Cardiac muscle cell (in vitro differentiated cells and primary cell): ENCODE measurements at regions not wholly inside any gene's neighbourhood (a gene's known extent, or its start where the extent isn't known, plus 50 kb on each side); places are given as distances from the start of the nearest gene placed in this dataset.

Experiments used
- DNase-seq, 2 donors: peaks; one replicate each; pipeline versions ENCODE4 v3.0.0 to v3.0.0-alpha.2; 2010 to 2017; ENCODE audit warnings: low read depth in 1 of 2, low spot score in 1 of 2
- H3K27ac ChIP-seq: fragments of 200-600 bp; sonication (generic); 2 replicates; pipeline ENCODE4 v1.5.1; 2016
- H3K27me3 ChIP-seq: fragments of 200-600 bp; sonication (generic); 2 replicates; pipeline ENCODE4 v1.6.0; 2016; ENCODE audit warnings: control low read depth
- H3K36me3 ChIP-seq: fragments of 200-600 bp; sonication (generic); 2 replicates; pipeline ENCODE4 v1.5.1; 2016; ENCODE audit warnings: control low read depth
- H3K4me1 ChIP-seq: fragments of 200-600 bp; sonication (generic); 2 replicates; pipeline ENCODE4 v1.8.1; 2017; ENCODE audit warnings: low read depth, mild to moderate bottlenecking, mixed run types
- H3K4me3 ChIP-seq: fragments of 200-600 bp; sonication (generic); 2 replicates; pipeline ENCODE4 v1.5.1; 2016; ENCODE audit warnings: mild to moderate bottlenecking
- H3K9me3 ChIP-seq: fragments of 200-600 bp; sonication (generic); 2 replicates; pipeline ENCODE4 v1.5.1; 2017; ENCODE audit warnings: low read depth, mild to moderate bottlenecking, control low read depth
- TF ChIP-seq, protein P1 (sequence below): IDR thresholded peaks from 2 replicates; pipeline ENCODE4 v1.5.1; 2012; ENCODE audit warnings: low read depth, mild to moderate bottlenecking, low read length

DNA sequence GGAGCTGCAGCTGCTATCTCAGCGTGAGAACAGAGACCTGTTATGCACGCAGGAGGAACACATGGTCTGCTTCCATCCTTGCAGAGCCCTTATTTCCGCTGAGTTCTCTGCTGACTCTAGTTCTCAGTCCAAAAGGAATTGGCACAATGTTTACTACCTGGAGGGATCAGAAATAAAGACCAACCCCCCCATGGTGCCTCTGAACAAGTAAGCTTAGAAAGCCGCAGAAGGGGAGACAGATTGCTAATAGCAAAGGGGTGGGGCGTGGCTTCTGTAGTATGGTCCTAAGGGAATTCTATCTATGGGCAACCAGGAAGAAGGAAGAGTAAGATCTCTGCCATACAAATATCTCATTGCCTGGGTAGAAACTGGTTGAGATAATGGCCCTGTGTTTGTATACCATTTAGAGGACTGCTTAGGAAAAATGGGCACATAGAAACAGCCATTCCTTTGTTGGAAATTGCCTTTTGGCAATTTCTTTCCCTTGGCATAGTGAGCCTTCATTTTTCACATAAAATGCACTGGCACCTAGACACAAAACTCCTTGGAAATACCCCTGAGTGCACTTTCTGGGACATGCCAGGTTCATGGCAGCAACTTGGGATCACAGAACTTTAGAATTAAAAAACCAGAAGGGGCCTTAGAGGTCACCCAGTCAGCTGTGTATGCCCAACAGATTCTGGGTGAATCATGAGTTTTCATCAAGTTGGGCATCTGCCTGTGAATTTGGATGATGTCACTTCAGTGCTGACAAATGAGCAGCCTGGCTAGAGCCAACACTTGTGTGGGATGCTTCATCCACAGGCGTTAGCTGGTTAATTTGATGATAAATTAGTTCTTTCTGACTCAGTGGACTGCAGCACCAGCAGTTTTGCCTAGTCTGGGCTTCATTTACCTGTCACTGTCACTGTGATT is 57.4 kb upstream of the STXBP5L start:
- Histone ChIP-seq H3K27me3 (no peaks in the 10 kb centered on the region), H3K36me3 (no peaks in the 10 kb centered on the region), H3K4me3 (no peak overlapping the region), H3K9me3 (no peaks in the 10 kb centered on the region), H3K4me1 (no peaks in the 10 kb centered on the region), H3K27ac (no peak overlapping the region)
- no peak for DNase-seq
- TF ChIP-seq, protein P1, sequence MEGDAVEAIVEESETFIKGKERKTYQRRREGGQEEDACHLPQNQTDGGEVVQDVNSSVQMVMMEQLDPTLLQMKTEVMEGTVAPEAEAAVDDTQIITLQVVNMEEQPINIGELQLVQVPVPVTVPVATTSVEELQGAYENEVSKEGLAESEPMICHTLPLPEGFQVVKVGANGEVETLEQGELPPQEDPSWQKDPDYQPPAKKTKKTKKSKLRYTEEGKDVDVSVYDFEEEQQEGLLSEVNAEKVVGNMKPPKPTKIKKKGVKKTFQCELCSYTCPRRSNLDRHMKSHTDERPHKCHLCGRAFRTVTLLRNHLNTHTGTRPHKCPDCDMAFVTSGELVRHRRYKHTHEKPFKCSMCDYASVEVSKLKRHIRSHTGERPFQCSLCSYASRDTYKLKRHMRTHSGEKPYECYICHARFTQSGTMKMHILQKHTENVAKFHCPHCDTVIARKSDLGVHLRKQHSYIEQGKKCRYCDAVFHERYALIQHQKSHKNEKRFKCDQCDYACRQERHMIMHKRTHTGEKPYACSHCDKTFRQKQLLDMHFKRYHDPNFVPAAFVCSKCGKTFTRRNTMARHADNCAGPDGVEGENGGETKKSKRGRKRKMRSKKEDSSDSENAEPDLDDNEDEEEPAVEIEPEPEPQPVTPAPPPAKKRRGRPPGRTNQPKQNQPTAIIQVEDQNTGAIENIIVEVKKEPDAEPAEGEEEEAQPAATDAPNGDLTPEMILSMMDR = no peak

DNA sequence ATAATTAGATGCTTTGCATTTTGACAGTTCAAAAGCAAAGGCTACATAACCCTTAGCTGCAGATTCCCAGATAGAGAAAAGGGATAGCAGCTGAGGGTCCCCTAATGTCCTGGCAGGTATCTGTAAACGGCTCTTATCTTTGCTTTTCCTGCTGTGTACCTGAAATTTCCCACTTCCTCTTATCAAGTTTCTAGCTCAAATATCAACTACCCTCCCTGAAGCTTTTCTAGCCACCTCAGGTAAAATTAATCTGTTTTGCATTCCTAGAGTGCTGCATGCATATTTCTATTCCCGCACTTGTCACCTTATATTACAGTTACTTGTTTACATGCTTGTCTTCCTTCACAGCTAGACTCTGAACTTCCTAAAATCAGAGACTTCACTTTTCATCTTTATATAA is 55.6 kb upstream of the STXBP5L start:
- TF ChIP-seq, protein P1 = no peak
- no peaks in the 10 kb centered on the region for H3K27me3 ChIP-seq
- no peak for DNase-seq

DNA sequence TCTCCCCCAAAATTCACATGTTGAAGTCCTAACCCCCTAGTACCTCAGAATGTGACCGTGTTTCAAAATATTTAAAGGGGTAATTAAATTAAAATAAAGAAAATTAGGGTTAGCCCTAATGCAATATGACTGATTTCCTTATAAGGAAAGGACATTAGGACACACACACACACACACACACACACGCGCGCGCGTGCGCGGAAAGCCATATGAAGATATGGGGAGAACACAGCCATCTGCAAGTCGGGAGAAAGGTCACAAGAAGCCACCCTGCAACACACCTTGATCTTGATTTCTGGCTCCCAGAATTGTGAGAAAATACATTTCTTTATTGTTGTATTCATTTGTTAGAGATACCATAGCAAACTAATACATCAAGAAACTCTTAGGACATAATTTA is 54.6 kb upstream of the STXBP5L start:
- no peaks in the 10 kb centered on the region for H3K27me3 ChIP-seq
- no peaks in the 10 kb centered on the region for H3K4me1 ChIP-seq
- H3K4me3 ChIP-seq = no peak overlapping the region
- TF ChIP-seq, protein P1 = no peak
- no peak overlapping the region for H3K27ac ChIP-seq
- no peaks in the 10 kb centered on the region for H3K9me3 ChIP-seq
- DNase-seq = no peak
- H3K36me3 ChIP-seq = no peaks in the 10 kb centered on the region

More for the DNA sequence above, 55.6 kb upstream of the STXBP5L start:
- Histone ChIP-seq H3K4me3 (no peak overlapping the region), H3K36me3 (no peaks in the 10 kb centered on the region), H3K27ac (no peak overlapping the region), H3K4me1 (no peaks in the 10 kb centered on the region), H3K9me3 (no peaks in the 10 kb centered on the region)

DNA sequence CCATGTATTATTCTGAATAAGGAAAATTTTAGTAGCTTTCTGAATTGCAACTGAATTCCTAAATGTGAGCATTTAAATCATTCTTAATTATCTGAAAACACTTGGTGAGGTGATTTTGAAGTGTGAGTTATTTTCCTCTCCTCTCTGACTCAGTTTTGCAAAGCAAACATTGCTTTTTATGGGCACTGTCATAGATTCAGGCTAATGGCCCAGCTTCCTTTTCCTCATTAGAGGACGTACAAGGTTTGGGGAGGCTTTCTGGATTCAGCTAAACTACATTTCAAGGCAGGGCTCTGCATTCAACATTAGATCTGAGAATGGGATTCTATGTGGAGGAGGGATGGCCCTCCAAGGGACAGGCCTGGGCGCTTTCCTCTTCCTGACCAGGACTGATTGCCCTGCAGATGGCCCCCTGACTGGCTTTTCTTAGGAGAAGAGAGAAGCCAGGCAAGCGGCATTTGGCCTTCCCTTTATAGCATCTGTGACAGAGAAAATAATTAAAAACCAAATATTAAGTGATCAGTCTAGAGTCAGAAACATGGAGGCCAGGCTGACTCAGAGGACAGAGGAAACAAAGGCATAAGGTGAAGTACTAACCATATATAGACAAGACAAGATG is 53.0 kb upstream of the STXBP5L start:
- no peaks in the 10 kb centered on the region for H3K4me1 ChIP-seq
- no peaks in the 10 kb centered on the region for H3K9me3 ChIP-seq
- DNase-seq = no peak
- no peak overlapping the region for H3K27ac ChIP-seq
- H3K36me3 ChIP-seq = no peaks in the 10 kb centered on the region
- TF ChIP-seq, protein P1 = no peak
- H3K4me3 ChIP-seq = no peak overlapping the region
- no peaks in the 10 kb centered on the region for H3K27me3 ChIP-seq

DNA sequence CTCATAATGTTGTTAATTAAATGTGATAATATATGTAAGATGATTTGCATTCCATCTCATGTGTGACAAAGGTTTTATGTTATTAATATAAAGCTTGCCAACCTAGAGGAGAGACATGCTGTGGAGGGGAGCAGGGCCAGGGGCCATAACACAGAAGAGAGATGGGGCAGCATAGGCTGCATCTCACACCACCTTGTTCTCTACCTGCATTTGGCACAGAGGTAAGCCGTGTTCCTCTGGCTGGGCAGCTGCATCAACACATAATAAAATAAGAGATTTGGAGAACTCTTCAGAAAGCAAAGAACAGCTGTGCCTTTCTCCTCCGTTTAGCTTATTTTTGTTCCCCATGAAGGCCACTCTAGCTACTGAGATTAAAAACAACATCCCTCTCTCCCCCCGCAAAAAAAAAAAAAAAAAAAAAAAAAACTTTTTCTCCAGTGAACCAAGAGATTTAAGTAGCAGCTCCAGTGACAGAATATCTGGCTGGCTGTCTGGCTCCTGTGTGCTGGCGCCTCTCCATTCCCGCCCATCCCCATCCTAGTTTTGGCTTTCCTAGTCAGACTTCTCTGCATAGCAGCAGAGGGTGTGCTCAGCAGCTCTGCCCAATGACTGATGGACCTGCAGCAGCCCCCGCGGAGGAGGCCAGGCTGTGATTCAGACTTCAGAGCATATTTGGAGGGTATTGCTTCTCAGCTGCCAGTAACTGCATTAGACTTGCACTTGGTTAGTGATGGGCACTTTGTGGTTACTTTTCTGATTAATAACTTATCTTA is 52.2 kb upstream of the STXBP5L start:
- peak in 1 of 2 donors; percentile 82 for DNase-seq
- TF ChIP-seq, protein P1 = no peak
- no peak overlapping the region for H3K27ac ChIP-seq
- no peaks in the 10 kb centered on the region for H3K36me3 ChIP-seq
- H3K9me3 ChIP-seq = no peaks in the 10 kb centered on the region
- no peaks in the 10 kb centered on the region for H3K4me1 ChIP-seq
- no peak overlapping the region for H3K4me3 ChIP-seq
- no peaks in the 10 kb centered on the region for H3K27me3 ChIP-seq
